Hypothalamus (tissue), 51 donors: ENCODE measurements at regions not wholly inside any gene's neighbourhood (a gene's known extent, or its start where the extent isn't known, plus 50 kb on each side); places are given as distances from the start of the nearest gene placed in this dataset.
A peak's percentile ranks its signal among the peaks of the same experiment; 100 is the strongest.
"Not testable (repeated sequence)": the region's sequence is repeated elsewhere in the genome, so short reads cannot be mapped to it uniquely, and the experiment has no call there.

Source experiments
- DNase-seq, 51 donors: peaks; one replicate each; lab custom pipeline; 2025; lab: John Stamatoyannopoulos, UW

- no peak for DNase-seq
Observed at GRCh38 chr2:225824748-225825449, 425.4 kb downstream of the NYAP2 start.

GRCh38 chr2:225821351-225821750, 421.8 kb downstream of the NYAP2 start:
- no peak for DNase-seq

- DNase-seq, result no peak
Observed at GRCh38 chr2:225820826-225821225, 421.3 kb downstream of the NYAP2 start.

GRCh38 chr2:225814554-225814953, 415.0 kb downstream of the NYAP2 start:
- no peak for DNase-seq

- DNase-seq, result no peak
Observed at GRCh38 chr2:225806105-225806504, 406.6 kb downstream of the NYAP2 start.

- not testable (repeated sequence) for DNase-seq
Observed at GRCh38 chr2:225802076-225802475, 402.6 kb downstream of the NYAP2 start.

- no peak for DNase-seq
Observed at GRCh38 chr2:225797394-225797793, 397.9 kb downstream of the NYAP2 start.

GRCh38 chr2:225794652-225795400, 395.3 kb downstream of the NYAP2 start:
- no peak for DNase-seq

GRCh38 chr2:225793736-225794550, 394.4 kb downstream of the NYAP2 start:
- peak in 1 of 51 donors; percentile 22 for DNase-seq

GRCh38 chr2:225788571-225789094, 389.1 kb downstream of the NYAP2 start:
- no peak for DNase-seq

GRCh38 chr2:225787497-225787896, 388.0 kb downstream of the NYAP2 start:
- DNase-seq, result no peak

- no peak for DNase-seq
Observed at GRCh38 chr2:225781991-225782390, 382.5 kb downstream of the NYAP2 start.

GRCh38 chr2:225781145-225781544, 381.6 kb downstream of the NYAP2 start:
- no peak for DNase-seq

GRCh38 chr2:225779829-225780228, 380.3 kb downstream of the NYAP2 start:
- DNase-seq, result no peak

- no peak for DNase-seq
Observed at GRCh38 chr2:225773148-225773547, 373.6 kb downstream of the NYAP2 start.

GRCh38 chr2:225771701-225772100, 372.2 kb downstream of the NYAP2 start:
- DNase-seq, result no peak

- no peak for DNase-seq
Observed at GRCh38 chr2:225768741-225769140, 369.2 kb downstream of the NYAP2 start.

- no peak for DNase-seq
Observed at GRCh38 chr2:225766431-225766830, 366.9 kb downstream of the NYAP2 start.

GRCh38 chr2:225765820-225766219, 366.3 kb downstream of the NYAP2 start:
- peak in 1 of 51 donors; percentile 16 for DNase-seq

GRCh38 chr2:225764346-225764745, 364.8 kb downstream of the NYAP2 start:
- no peak for DNase-seq

GRCh38 chr2:225763711-225764110, 364.2 kb downstream of the NYAP2 start:
- no peak for DNase-seq
